Liver (tissue), 3 donors: ENCODE measurements at regions not wholly inside any gene's neighbourhood (a gene's known extent, or its start where the extent isn't known, plus 50 kb on each side); places are given as distances from the start of the nearest gene placed in this dataset.

Experiments
- ATF3 ChIP-seq: IDR thresholded peaks from 2 replicates; pipeline ENCODE4 v1.6.1; 2016; ENCODE audit warnings: antibody characterized with exemption
- CTCF ChIP-seq: fragments of 150-350 bp; IDR thresholded peaks from 2 replicates; pipeline ENCODE4 v1.5.1; 2017; ENCODE audit warnings: improper control_type of control experiment, low read depth, low read length; ENCODE audit not compliant: missing input control
- EGR1 ChIP-seq, 2 donors: IDR thresholded peaks; 2 replicates each; pipeline ENCODE4 v1.6.1; 2016 to 2018; ENCODE audit warnings: antibody characterized with exemption in 2 of 2, low read depth in 2 of 2
- FOXA1 ChIP-seq: IDR thresholded peaks from 2 replicates; pipeline ENCODE4 v1.6.1; 2016; ENCODE audit warnings: antibody characterized with exemption
- FOXA2 ChIP-seq: IDR thresholded peaks from 2 replicates; pipeline ENCODE4 v1.6.1; 2016; ENCODE audit warnings: antibody characterized with exemption
- GABPA ChIP-seq, 2 donors: IDR thresholded peaks in 1 of 2; conservative IDR thresholded peaks in 1 of 2; 2 replicates each; pipeline ENCODE4 v1.6.1; 2016; ENCODE audit warnings: antibody characterized with exemption in 2 of 2, mild to moderate bottlenecking in 1 of 2, moderate library complexity in 1 of 2
- JUND ChIP-seq, 2 donors: IDR thresholded peaks; 2 replicates each; pipeline ENCODE4 v1.6.1; 2016; ENCODE audit warnings: antibody characterized with exemption in 2 of 2
- MAX ChIP-seq: IDR thresholded peaks from 2 replicates; pipeline ENCODE4 v1.6.1; 2016; ENCODE audit warnings: antibody characterized with exemption
- RAD21 ChIP-seq, 2 donors: IDR thresholded peaks; 2 replicates each; pipeline ENCODE4 v1.6.1; 2016; ENCODE audit warnings: antibody characterized with exemption in 2 of 2, mild to moderate bottlenecking in 2 of 2
- REST ChIP-seq: IDR thresholded peaks from 2 replicates; pipeline ENCODE4 v1.6.1; 2016; ENCODE audit warnings: antibody characterized with exemption, mild to moderate bottlenecking
- RXRA ChIP-seq, 2 donors: IDR thresholded peaks; 2 replicates each; pipeline ENCODE4 v1.6.1; 2017 to 2018; ENCODE audit warnings: antibody characterized with exemption in 2 of 2, mild to moderate bottlenecking in 1 of 2
- SP1 ChIP-seq: IDR thresholded peaks from 2 replicates; pipeline ENCODE4 v1.6.1; 2018; ENCODE audit warnings: antibody characterized with exemption, mild to moderate bottlenecking
- TAF1 ChIP-seq: conservative IDR thresholded peaks from 2 replicates; pipeline ENCODE4 v1.6.1; 2016; ENCODE audit warnings: antibody characterized with exemption, mild to moderate bottlenecking
- YY1 ChIP-seq: IDR thresholded peaks from 2 replicates; pipeline ENCODE4 v1.6.1; 2016; ENCODE audit warnings: antibody characterized with exemption, mild to moderate bottlenecking
- donor health status: healthy.
- donor health status: healthy.

GRCh38 chr14:44265246-44265645 lies 241.8 kb downstream of the FSCB start:
- TF ChIP-seq RAD21 (IDR thresholded peaks at IDR 0.05) = no peak
- TF ChIP-seq RXRA (IDR thresholded peaks at IDR 0.05) = no peak
- no peak for TF ChIP-seq CTCF
- no peak for TF ChIP-seq MAX
- no peak for TF ChIP-seq GABPA (IDR thresholded peaks at IDR 0.05 in 1 of 2, conservative IDR thresholded peaks at IDR 0.05 in 1 of 2)
- TF ChIP-seq TAF1 = no peak
- TF ChIP-seq FOXA2 = no peak
- TF ChIP-seq REST = no peak
- no peak for TF ChIP-seq ATF3
- no peak for TF ChIP-seq EGR1 (IDR thresholded peaks at IDR 0.05; ENCODE audit: low read depth in 2 of 2)
- TF ChIP-seq YY1 = no peak
- no peak for TF ChIP-seq JUND (IDR thresholded peaks at IDR 0.05)
- no peak for TF ChIP-seq SP1
- no peak for TF ChIP-seq FOXA1
